Endothelial cell (in vitro differentiated cells): ENCODE measurements at regions not wholly inside any gene's neighbourhood (a gene's known extent, or its start where the extent isn't known, plus 50 kb on each side); places are given as distances from the start of the nearest gene placed in this dataset.

Experiments
- DNase-seq: peaks from one replicate; pipeline ENCODE4 v3.0.0; 2021; ENCODE audit warnings: low spot score
- H3K27ac Mint-ChIP-seq: one replicate; pipeline ENCODE4 v1.8.0; 2021; ENCODE audit warnings: mixed read lengths, inconsistent platforms; ENCODE audit not compliant: unreplicated experiment
- H3K27me3 Mint-ChIP-seq: one replicate; pipeline ENCODE4 v1.8.0; 2021; ENCODE audit warnings: mild to moderate bottlenecking, moderate library complexity, mixed read lengths, inconsistent platforms; ENCODE audit not compliant: unreplicated experiment
- H3K36me3 Mint-ChIP-seq: one replicate; pipeline ENCODE4 v1.8.0; 2021; ENCODE audit warnings: mild to moderate bottlenecking, low read depth, mixed read lengths, inconsistent platforms; ENCODE audit not compliant: unreplicated experiment
- H3K4me1 Mint-ChIP-seq: one replicate; pipeline ENCODE4 v1.8.0; 2021; ENCODE audit warnings: mild to moderate bottlenecking, mixed read lengths, inconsistent platforms; ENCODE audit not compliant: unreplicated experiment
- H3K4me3 Mint-ChIP-seq: one replicate; pipeline ENCODE4 v1.8.0; 2021; ENCODE audit warnings: mild to moderate bottlenecking, mixed read lengths, inconsistent platforms; ENCODE audit not compliant: unreplicated experiment
- H3K9me3 Mint-ChIP-seq: one replicate; pipeline ENCODE4 v1.8.0; 2021; ENCODE audit warnings: mixed read lengths, inconsistent platforms; ENCODE audit not compliant: unreplicated experiment
- CTCF ChIP-seq: fragments of 200-600 bp; sonication (generic); IDR thresholded peaks from one replicate; pipeline ENCODE4 v1.5.0; 2021; ENCODE audit warnings: antibody characterized with exemption; ENCODE audit not compliant: unreplicated experiment

GRCh38 chr11:33461369-33462125 is 204.4 kb downstream of the HIPK3 start:
- peaks cover 3% of the 10 kb centered on the region for H3K36me3 Mint-ChIP-seq
- H3K4me3 Mint-ChIP-seq, result no peak overlapping the region
- H3K9me3 Mint-ChIP-seq, result no peaks in the 10 kb centered on the region
- H3K4me1 Mint-ChIP-seq, result peaks cover 4% of the 10 kb centered on the region
- H3K27me3 Mint-ChIP-seq, result peaks cover 2% of the 10 kb centered on the region
- no peak overlapping the region for H3K27ac Mint-ChIP-seq
- TF ChIP-seq CTCF, result no peak
- DNase-seq, result no peak

DNA sequence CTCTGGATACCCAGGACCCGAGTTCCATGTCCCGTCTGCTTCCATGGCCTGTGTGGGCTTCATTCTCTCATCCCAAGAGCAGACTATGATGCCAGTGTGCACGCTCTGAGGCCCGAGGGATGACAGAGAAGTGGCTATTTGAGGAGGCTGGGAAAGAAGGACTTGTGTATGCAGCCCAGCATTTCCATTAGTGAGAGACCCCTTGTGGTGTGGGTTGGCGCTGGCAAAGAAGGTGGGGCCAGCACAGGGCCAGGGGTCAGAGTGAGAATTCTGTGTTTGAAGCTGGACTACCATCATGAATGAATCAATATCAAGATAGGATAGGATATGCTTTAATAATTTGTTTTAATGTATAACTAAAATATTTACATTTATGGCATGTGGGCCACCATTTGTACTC is 200.8 kb downstream of the HIPK3 start:
- Mint-ChIP-seq H3K27me3 (no peaks in the 10 kb centered on the region), H3K9me3 (no peaks in the 10 kb centered on the region), H3K27ac (no peak overlapping the region), H3K4me1 (peaks cover 4% of the 10 kb centered on the region), H3K4me3 (no peak overlapping the region), H3K36me3 (no peaks in the 10 kb centered on the region)
- TF ChIP-seq CTCF, result no peak
- no peak for DNase-seq

DNA sequence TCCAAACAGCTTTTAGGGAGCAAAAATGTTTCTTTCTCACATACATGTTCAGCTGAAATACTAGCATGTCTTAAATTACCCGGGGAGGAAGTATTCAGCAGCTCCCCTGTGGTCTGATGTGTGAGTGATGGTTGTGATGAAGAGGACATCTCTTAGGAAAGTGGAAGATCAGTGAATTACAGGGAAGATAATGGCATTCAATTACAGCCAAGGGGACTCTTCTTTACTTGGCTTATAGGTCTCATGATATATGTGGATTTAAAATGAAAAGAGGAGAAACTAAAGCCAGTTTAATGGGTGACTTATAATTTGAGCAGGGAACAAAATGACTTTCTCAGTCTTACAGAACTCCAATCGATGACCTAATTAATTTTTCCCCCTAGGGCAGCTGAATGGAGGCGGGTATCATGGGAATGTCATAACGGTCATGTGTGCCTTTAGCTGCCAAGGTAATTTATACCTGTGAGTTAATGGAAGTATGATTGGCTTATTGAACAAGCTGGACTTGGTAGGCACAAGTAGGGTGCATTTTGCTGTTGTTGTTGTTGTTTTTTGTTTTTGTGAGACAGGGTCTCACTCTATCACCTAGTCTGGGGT is 198.8 kb downstream of the HIPK3 start:
- Mint-ChIP-seq H3K27ac (no peak overlapping the region), H3K4me3 (no peak overlapping the region), H3K27me3 (no peaks in the 10 kb centered on the region), H3K4me1 (peaks cover 4% of the 10 kb centered on the region), H3K36me3 (no peaks in the 10 kb centered on the region), H3K9me3 (no peaks in the 10 kb centered on the region)
- no peak for DNase-seq
- TF ChIP-seq CTCF, result no peak

GRCh38 chr11:33454264-33454663 is 197.1 kb downstream of the HIPK3 start:
- Mint-ChIP-seq H3K36me3 (no peaks in the 10 kb centered on the region), H3K9me3 (no peaks in the 10 kb centered on the region), H3K27ac (no peak overlapping the region), H3K27me3 (no peaks in the 10 kb centered on the region), H3K4me1 (peaks cover 4% of the 10 kb centered on the region), H3K4me3 (no peak overlapping the region)
- no peak for DNase-seq
- TF ChIP-seq CTCF, result no peak

DNA sequence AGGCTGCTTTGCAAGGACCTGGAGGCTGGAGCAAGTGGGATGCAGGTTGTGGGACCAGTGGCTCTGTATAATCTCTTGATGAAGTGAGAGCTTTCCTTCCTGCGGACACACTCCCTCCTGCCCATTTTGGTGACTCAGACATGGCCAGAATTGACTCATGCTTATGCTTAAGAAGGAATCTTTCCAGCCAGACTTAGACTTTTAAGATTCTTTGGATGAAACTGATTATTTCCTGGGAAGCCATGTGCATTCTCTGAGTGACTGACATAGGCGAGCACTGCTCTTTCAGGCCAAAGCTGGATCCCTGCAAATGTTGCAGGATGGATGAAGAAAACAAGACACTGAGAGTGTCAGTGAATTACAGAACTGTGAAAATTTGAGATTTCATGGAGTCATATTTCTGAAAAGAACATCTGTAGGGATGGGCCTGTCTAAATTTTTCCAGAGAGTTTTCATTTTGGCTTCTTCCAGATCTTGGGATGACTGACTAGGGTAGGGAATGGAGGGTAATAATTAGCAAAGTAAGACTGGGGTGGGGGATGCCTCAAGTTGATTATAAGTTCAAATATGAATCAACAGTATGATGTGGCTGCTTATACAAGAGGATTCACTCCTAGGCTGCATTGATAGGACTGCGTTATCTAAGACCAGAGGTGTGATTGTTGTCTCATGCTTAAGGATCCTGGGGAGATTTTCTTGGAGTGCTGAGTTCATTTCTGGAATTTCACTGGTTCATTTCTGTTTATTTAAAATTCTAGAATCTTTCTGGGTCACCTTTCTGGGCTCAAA is 195.8 kb downstream of the HIPK3 start:
- Mint-ChIP-seq H3K4me1 (peaks cover 3% of the 10 kb centered on the region), H3K27me3 (no peaks in the 10 kb centered on the region), H3K27ac (no peak overlapping the region), H3K9me3 (no peaks in the 10 kb centered on the region), H3K4me3 (no peak overlapping the region), H3K36me3 (no peaks in the 10 kb centered on the region)
- no peak for TF ChIP-seq CTCF
- DNase-seq, result no peak
